CD4-positive, CD25-positive, alpha-beta regulatory T cell (primary cell): ENCODE measurements at regions not wholly inside any gene's neighbourhood (a gene's known extent, or its start where the extent isn't known, plus 50 kb on each side); places are given as distances from the start of the nearest gene placed in this dataset.

Experiments
- ATAC-seq, 2 donors: fragments of 150-1000 bp; cut with Tn5 transposase; one replicate each; pipeline ENCODE4 v1.10.0; 2021; ENCODE audit warnings: low read depth in 2 of 2, moderate number of reproducible peaks in 2 of 2, moderate library complexity in 1 of 2
- DNase-seq, 3 donors: peaks; one replicate each; pipeline versions ENCODE4 v3.0.0 to v3.0.0-alpha.2; 2012 to 2022; ENCODE audit warnings: mixed read lengths in 1 of 3
- H3K27ac ChIP-seq: one replicate; pipeline ENCODE4 v1.7.0; 2013; ENCODE audit warnings: mild to moderate bottlenecking, low read length; ENCODE audit not compliant: insufficient read depth, poor library complexity, severe bottlenecking
- H3K27me3 ChIP-seq: one replicate; pipeline ENCODE4 v1.7.0; 2013; ENCODE audit warnings: low read length; ENCODE audit not compliant: control insufficient read depth, insufficient read depth
- H3K36me3 ChIP-seq: one replicate; pipeline ENCODE4 v1.7.0; 2013; ENCODE audit warnings: mild to moderate bottlenecking, low read length, moderate library complexity; ENCODE audit not compliant: control insufficient read depth, insufficient read depth
- H3K4me1 ChIP-seq: 2 replicates; pipeline ENCODE4 v1.7.0; 2013; ENCODE audit warnings: mild to moderate bottlenecking, low read length; ENCODE audit not compliant: insufficient read depth, control insufficient read depth, poor library complexity, severe bottlenecking
- H3K4me3 ChIP-seq: one replicate; pipeline ENCODE4 v1.7.0; 2013; ENCODE audit warnings: low read depth, mild to moderate bottlenecking, low read length, moderate library complexity
- H3K9me3 ChIP-seq, 2 experiments: 1 replicate in 1 of 2; 2 replicates in 1 of 2; pipeline ENCODE4 v1.7.0; 2013; ENCODE audit warnings: low read length in 2 of 2, mild to moderate bottlenecking in 1 of 2, moderate library complexity in 1 of 2; ENCODE audit not compliant: control insufficient read depth in 2 of 2
- H3K27ac Mint-ChIP-seq, 3 donors: one replicate each; pipeline ENCODE4 v1.8.0; 2020 to 2022; ENCODE audit warnings: mild to moderate bottlenecking in 3 of 3, mixed read lengths in 3 of 3, moderate library complexity in 2 of 3
- H3K27me3 Mint-ChIP-seq: one replicate; pipeline ENCODE4 v1.8.0; 2022; ENCODE audit warnings: mild to moderate bottlenecking, mixed read lengths
- H3K36me3 Mint-ChIP-seq: one replicate; pipeline ENCODE4 v1.8.0; 2020; ENCODE audit warnings: mixed read lengths
- H3K4me1 Mint-ChIP-seq, 4 donors: one replicate each; pipeline ENCODE4 v1.8.0; 2020 to 2022; ENCODE audit warnings: mixed read lengths in 4 of 4, mild to moderate bottlenecking in 1 of 4
- H3K4me3 Mint-ChIP-seq, 4 donors: one replicate each; pipeline ENCODE4 v1.8.0; 2020 to 2022; ENCODE audit warnings: mild to moderate bottlenecking in 4 of 4, mixed read lengths in 4 of 4, moderate library complexity in 3 of 4
- H3K9me3 Mint-ChIP-seq, 7 donors: one replicate each; pipeline ENCODE4 v1.8.0; 2020 to 2022; ENCODE audit warnings: mixed read lengths in 7 of 7, mild to moderate bottlenecking in 3 of 7, moderate library complexity in 2 of 7

DNA sequence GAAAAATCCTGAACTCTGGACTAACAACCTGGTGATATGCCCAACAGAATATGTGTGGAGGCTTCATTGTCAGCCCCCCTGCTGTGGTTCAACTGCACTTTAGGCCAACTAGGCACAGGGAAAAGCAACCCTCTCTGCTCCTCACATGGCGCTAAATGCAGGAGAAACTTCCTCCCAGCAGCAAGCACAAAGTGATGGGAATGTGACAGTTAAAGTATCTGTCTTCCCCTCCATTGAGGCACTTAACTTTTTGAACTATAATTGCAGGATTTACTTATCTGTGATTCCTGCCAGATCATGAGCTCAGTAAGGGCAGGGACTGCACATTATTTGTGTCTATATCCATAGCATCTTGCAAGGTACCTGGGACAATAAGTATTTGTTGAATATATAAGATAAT lies 981.2 kb upstream of the KLHL29 start:
- Mint-ChIP-seq H3K27me3 (no peaks in the 10 kb centered on the region), H3K9me3 (peaks cover 0 to 17% (median 6%) of the 10 kb centered on the region in 7 donors), H3K4me3 (no peak overlapping the region), H3K27ac (no peak overlapping the region), H3K4me1 (no peaks in the 10 kb centered on the region), H3K36me3 (no peaks in the 10 kb centered on the region)
- Histone ChIP-seq H3K36me3 (no peaks in the 10 kb centered on the region), H3K4me3 (no peak overlapping the region), H3K27ac (no peak overlapping the region), H3K9me3 (peaks cover 6 to 9% of the 10 kb centered on the region in 2 experiments), H3K27me3 (no peaks in the 10 kb centered on the region), H3K4me1 (no peaks in the 10 kb centered on the region)
- ATAC-seq (no peak), DNase-seq (no peak)

DNA sequence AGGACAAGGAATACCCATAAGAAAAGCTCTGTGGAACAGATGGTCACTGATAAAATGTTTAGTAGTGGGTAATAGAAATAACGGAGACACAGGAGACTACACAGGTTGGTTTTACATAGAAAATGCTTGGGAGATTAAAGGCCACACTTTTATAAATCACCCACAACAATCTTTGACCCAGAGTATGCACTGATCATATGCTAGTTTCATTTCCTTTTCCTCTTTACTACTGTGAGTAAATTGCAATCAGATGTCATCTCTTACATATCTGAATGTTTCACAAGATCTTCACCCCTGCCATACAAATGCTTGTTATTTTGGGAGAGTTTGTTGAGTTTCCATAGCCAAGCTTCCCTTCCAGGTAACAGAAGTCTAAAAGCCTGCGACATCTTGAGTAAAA lies 978.4 kb upstream of the KLHL29 start:
- ATAC-seq: no peak
- Mint-ChIP-seq H3K4me1 (no peaks in the 10 kb centered on the region), H3K9me3 (peaks cover 0 to 14% (median 7%) of the 10 kb centered on the region in 7 donors), H3K27me3 (no peaks in the 10 kb centered on the region), H3K4me3 (no peak overlapping the region), H3K36me3 (no peaks in the 10 kb centered on the region), H3K27ac (no peak overlapping the region)
- Histone ChIP-seq H3K27ac (no peak overlapping the region), H3K36me3 (no peaks in the 10 kb centered on the region), H3K4me1 (no peaks in the 10 kb centered on the region), H3K4me3 (no peak overlapping the region), H3K27me3 (no peaks in the 10 kb centered on the region), H3K9me3 (peaks cover 5 to 14% of the 10 kb centered on the region in 2 experiments)
- no peak for DNase-seq

DNA sequence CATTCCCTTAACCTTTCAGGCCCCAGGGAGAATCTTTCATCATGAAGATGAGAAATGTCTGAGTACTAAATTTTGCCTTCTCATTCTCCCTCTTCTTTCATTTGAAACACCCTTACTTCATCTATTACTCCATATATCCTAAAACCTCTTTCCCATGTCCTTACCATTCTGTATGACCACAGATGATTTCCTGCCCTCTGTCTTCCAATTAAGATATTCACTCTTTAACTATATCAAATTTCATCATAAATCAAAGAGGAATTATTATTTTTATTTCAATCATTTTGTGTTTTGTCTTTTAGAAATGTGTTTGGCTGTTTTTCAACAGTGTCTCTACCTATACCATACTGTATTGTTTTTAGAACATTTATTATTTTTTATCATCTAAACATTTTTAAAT lies 964.9 kb upstream of the KLHL29 start:
- peaks cover 2 to 12% (median 8%) of the 10 kb centered on the region in 7 donors for H3K9me3 Mint-ChIP-seq
- no peak overlapping the region for H3K4me3 Mint-ChIP-seq
- H3K27me3 ChIP-seq: no peaks in the 10 kb centered on the region
- no peak for ATAC-seq
- H3K27ac Mint-ChIP-seq: no peak overlapping the region
- no peak for DNase-seq
- H3K9me3 ChIP-seq: no peaks in the 10 kb centered on the region
- H3K4me1 ChIP-seq: no peaks in the 10 kb centered on the region
- no peak overlapping the region for H3K4me3 ChIP-seq
- H3K4me1 Mint-ChIP-seq: no peaks in the 10 kb centered on the region
- no peaks in the 10 kb centered on the region for H3K36me3 Mint-ChIP-seq
- H3K36me3 ChIP-seq: no peaks in the 10 kb centered on the region
- H3K27me3 Mint-ChIP-seq: no peaks in the 10 kb centered on the region
- H3K27ac ChIP-seq: no peak overlapping the region

DNA sequence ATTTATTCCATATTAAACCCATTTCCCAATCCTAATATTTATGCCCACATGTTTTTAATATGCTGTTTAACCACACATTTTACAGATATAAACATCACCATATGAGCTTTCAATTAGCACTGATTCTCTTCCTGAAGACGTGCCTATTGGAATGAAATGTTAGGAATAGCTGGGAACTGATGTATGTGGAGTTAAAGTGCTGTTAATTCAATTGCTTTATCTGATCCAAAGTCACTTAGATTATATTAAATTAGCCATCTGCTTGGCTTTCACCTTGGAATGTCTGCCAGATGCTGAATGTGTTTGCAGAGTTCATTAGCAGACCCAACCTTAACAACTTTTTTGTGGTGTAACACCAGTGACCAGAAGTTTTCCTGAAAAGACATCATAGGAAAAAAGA lies 942.9 kb upstream of the KLHL29 start:
- Mint-ChIP-seq H3K4me1 (no peaks in the 10 kb centered on the region), H3K27ac (no peak overlapping the region), H3K36me3 (no peaks in the 10 kb centered on the region), H3K9me3 (peaks cover under 1 to 14% (median 6%) of the 10 kb centered on the region in 7 donors), H3K4me3 (no peak overlapping the region), H3K27me3 (no peaks in the 10 kb centered on the region)
- DNase-seq: no peak
- H3K4me3 ChIP-seq: no peak overlapping the region
- no peaks in the 10 kb centered on the region for H3K36me3 ChIP-seq
- H3K27me3 ChIP-seq: no peaks in the 10 kb centered on the region
- no peaks in the 10 kb centered on the region for H3K4me1 ChIP-seq
- no peaks in the 10 kb centered on the region for H3K9me3 ChIP-seq
- no peak for ATAC-seq
- H3K27ac ChIP-seq: no peak overlapping the region

DNA sequence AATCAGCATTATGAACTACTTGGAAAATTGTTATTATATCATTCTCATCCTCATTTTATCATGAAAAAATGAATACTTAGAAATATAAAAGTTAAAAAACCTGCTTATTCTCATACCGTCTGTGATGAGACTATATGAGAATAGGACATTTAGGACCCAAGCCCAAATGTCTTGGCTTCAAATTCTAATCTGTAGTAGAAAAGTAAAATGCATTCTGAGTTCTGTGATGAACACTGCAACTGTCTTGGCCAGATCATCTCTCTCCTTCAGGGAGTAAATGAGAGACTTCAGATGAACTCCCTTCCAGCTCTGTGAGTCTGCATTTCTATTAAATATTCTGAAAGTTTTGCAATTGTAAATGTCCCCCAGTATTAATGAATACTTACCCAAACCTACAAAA lies 940.7 kb upstream of the KLHL29 start:
- no peak overlapping the region for H3K4me3 Mint-ChIP-seq
- no peaks in the 10 kb centered on the region for H3K4me1 Mint-ChIP-seq
- no peak for ATAC-seq
- H3K36me3 Mint-ChIP-seq: no peaks in the 10 kb centered on the region
- H3K4me3 ChIP-seq: no peak overlapping the region
- no peaks in the 10 kb centered on the region for H3K4me1 ChIP-seq
- H3K27ac ChIP-seq: no peak overlapping the region
- H3K9me3 Mint-ChIP-seq: peaks cover 0 to 25% (median 5%) of the 10 kb centered on the region in 7 donors
- no peaks in the 10 kb centered on the region for H3K9me3 ChIP-seq
- no peaks in the 10 kb centered on the region for H3K27me3 Mint-ChIP-seq
- H3K36me3 ChIP-seq: no peaks in the 10 kb centered on the region
- DNase-seq: no peak
- no peaks in the 10 kb centered on the region for H3K27me3 ChIP-seq
- no peak overlapping the region for H3K27ac Mint-ChIP-seq

DNA sequence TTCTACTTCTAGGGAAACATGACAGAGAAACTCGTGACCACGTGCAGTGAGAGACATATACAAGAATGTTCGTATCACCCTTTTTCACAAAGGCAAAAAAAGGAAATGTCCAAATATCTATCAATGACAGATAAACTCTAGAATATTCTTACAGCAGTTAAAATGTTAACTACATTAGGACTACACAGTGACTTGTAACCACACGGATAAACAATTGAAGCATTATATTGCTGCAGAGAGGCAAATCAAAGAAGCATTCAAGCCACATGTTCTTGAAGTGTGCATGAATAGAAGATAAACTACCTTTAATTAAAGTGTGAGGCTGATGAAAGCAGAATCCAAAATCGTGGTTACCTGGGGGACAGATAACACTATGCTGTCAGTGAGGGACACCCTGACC lies 935.3 kb upstream of the KLHL29 start:
- Mint-ChIP-seq H3K4me1 (no peaks in the 10 kb centered on the region), H3K27ac (no peak overlapping the region), H3K4me3 (no peak overlapping the region), H3K27me3 (no peaks in the 10 kb centered on the region), H3K36me3 (no peaks in the 10 kb centered on the region), H3K9me3 (peaks cover 0 to 16% (median 3%) of the 10 kb centered on the region in 7 donors)
- DNase-seq (no peak), ATAC-seq (no peak)
- Histone ChIP-seq H3K27me3 (no peaks in the 10 kb centered on the region), H3K27ac (no peak overlapping the region), H3K4me3 (no peak overlapping the region), H3K4me1 (no peaks in the 10 kb centered on the region), H3K36me3 (no peaks in the 10 kb centered on the region), H3K9me3 (no peaks in the 10 kb centered on the region)

DNA sequence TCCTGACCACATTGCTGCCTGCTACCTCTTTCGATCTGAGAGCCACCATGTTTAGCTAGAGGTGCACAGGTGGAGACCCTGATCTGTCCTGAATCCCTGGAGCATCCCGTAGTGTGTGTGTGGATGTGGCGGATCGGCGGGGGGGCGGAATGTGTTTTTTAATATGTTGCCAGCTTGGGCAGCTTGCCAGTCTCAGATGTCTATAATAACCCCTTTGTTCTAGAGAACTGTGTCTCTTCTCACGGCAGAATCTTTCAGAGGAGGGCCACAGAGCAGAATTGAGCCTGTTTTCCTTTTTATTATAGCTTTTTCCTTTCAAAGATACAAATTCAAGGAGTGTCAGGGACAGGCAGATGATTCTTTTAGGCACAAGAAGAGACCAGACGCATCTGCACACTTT lies 934.1 kb upstream of the KLHL29 start:
- H3K4me1 ChIP-seq: no peaks in the 10 kb centered on the region
- Mint-ChIP-seq H3K36me3 (no peaks in the 10 kb centered on the region), H3K27me3 (no peaks in the 10 kb centered on the region), H3K27ac (no peak overlapping the region), H3K4me3 (no peak overlapping the region), H3K9me3 (peaks cover 0 to 16% (median 3%) of the 10 kb centered on the region in 7 donors), H3K4me1 (no peaks in the 10 kb centered on the region)
- H3K27me3 ChIP-seq: no peaks in the 10 kb centered on the region
- H3K36me3 ChIP-seq: no peaks in the 10 kb centered on the region
- ATAC-seq: no peak
- H3K9me3 ChIP-seq: no peaks in the 10 kb centered on the region
- no peak overlapping the region for H3K27ac ChIP-seq
- DNase-seq: no peak
- no peak overlapping the region for H3K4me3 ChIP-seq

DNA sequence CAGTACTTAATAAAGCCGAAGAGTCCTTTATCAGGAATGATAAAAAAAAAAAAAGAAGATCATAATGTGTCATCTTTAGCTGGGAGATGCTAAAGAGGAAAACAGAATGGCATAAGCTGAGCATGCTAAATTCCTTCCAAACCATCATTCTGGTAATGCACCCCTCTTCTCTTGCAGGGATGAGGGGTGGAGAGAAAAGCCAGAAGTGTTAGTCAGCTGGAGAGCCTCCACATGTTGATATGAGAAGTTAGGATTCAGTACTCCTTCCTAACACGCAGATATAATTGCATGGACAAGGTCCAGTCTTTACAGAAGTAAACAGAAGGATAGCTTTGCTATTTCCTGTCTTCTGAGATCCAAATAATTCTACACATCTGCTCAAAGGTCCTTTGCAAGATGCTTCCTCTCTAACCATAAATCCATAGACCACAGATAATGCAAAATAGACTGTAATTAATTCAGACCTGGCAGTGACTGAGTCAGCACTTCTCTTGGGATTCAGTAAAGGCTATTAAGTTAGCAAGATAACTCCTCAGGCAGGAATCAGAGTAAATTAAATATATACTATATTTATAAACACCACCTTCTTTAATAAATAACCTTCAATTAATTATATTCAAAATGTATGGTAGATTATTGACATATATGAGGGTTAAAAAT lies 930.0 kb upstream of the KLHL29 start:
- Histone ChIP-seq H3K9me3 (no peaks in the 10 kb centered on the region), H3K36me3 (no peaks in the 10 kb centered on the region), H3K27ac (no peak overlapping the region), H3K4me3 (no peak overlapping the region), H3K27me3 (no peaks in the 10 kb centered on the region), H3K4me1 (no peaks in the 10 kb centered on the region)
- Mint-ChIP-seq H3K36me3 (no peaks in the 10 kb centered on the region), H3K4me1 (no peaks in the 10 kb centered on the region), H3K4me3 (no peak overlapping the region), H3K27me3 (no peaks in the 10 kb centered on the region), H3K9me3 (peaks cover 0 to 5% (median 2%) of the 10 kb centered on the region in 7 donors), H3K27ac (no peak overlapping the region)
- DNase-seq: no peak
- no peak for ATAC-seq
